Body of pancreas (tissue), 4 donors: ENCODE measurements at regions not wholly inside any gene's neighbourhood (a gene's known extent, or its start where the extent isn't known, plus 50 kb on each side); places are given as distances from the start of the nearest gene placed in this dataset.

Experiments used
- CTCF ChIP-seq, 7 experiments: fragments of 450-650 bp in 4 of 7; fragments of 200-600 bp in 3 of 7; sonication (generic) in 3 of 7; IDR thresholded peaks; one replicate each; pipeline ENCODE4 v1.5.1; 2016 to 2019; ENCODE audit warnings: antibody characterized with exemption in 7 of 7
- POLR2A ChIP-seq, 3 donors: fragments of 450-650 bp; IDR thresholded peaks; one replicate each; pipeline ENCODE4 v1.6.1; 2016; ENCODE audit warnings: antibody characterized with exemption in 3 of 3, mild to moderate bottlenecking in 2 of 3

GRCh38 chr5:73307645-73308355 lies 134.8 kb downstream of the TMEM174 start:
- TF ChIP-seq POLR2A (IDR thresholded peaks at IDR 0.05): no peak
- no peak for TF ChIP-seq CTCF (IDR thresholded peaks at IDR 0.05)
